Activated T-cell treated with anti-CD3 and anti-CD28 coated beads, Interleukin-2, amount 50 U/mL, for 1 hour (primary cell): ENCODE measurements at regions not wholly inside any gene's neighbourhood (a gene's known extent, or its start where the extent isn't known, plus 50 kb on each side); places are given as distances from the start of the nearest gene placed in this dataset.

Experiments used
- DNase-seq: peaks from one replicate; pipeline ENCODE4 v3.0.0-alpha.2; 2020

DNA sequence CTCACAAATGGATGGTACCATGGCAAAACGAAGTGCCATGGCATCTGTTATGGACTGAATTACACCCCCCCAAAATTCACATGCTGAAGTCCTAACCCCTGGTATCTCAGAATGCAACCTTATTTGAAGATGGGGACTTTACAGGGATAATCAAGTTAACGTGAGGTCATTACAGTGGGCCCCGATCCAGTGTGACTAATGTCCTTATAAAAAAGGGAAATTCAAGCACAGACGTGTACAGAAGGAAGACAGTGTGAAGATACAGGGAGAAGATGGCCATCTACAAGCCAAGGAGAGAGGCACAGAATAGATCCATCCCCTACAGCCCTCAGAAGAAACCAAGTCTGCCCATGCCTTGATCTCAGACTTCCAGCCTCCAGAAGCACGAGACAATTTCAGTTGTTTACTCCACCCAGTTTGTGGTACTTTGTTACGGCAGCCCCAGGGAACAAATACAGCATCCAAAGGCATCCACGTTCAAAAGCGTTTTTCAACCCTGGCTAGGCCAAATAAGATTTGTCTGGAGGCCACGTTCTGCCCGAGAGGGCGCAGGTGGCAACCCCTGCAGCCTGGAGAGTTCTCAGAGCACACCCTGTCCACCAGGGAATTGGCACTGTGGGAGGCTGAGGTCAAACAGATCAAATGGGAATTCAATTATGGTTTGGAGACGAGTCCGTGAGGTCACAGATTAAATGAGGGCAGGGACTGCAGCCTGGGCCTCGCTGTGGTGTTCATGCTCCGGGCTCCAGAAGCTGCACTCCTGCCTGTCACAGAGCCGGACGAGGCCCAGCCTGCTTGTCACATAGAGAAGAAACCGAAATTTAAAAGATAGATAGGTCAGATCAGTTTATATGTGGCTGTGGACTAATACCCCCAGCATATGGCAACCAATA, 494.8 kb downstream of the SHQ1 start:
- no peak for DNase-seq

DNA sequence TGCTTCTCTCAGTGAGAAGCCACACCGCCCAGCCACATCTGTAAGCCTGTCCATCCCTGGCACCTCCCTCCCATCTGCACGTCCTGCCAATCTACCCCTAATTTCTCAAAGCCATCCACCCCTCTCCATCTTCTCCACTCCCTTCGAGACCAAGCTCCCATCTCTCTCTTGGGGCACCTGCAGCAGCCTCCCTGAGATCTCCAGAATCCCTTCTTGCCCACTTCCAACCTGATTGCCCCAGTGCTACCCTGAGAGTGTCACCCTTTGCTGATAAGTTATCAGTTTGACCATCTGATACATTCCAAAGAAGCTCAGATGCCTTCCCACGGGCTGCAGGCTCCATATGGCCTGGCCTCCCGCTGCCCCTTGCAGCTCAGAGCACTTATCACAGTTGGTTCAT, 496.1 kb downstream of the SHQ1 start:
- no peak for DNase-seq

DNA sequence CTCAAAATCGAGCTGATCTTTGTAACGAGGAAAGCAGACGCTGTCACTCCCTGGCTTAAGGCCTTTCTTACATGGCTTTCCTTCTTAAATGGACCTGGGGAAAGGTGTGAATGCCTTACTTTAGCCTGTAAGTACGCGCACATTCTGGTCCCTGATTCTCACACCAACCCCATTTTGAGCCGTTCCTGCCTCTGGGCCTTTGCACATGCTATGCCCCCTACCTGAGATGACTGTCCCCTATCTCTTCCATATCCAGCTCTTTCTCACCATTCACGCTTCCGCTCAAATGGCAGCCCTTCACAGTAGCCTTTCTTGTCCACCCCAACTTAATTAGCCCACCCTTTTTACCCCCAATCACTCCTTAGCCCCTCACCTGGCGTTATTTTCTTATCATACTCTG, 496.7 kb downstream of the SHQ1 start:
- no peak for DNase-seq

GRCh38 chr3:72350761-72351505, 497.3 kb downstream of the SHQ1 start:
- DNase-seq = no peak

DNA sequence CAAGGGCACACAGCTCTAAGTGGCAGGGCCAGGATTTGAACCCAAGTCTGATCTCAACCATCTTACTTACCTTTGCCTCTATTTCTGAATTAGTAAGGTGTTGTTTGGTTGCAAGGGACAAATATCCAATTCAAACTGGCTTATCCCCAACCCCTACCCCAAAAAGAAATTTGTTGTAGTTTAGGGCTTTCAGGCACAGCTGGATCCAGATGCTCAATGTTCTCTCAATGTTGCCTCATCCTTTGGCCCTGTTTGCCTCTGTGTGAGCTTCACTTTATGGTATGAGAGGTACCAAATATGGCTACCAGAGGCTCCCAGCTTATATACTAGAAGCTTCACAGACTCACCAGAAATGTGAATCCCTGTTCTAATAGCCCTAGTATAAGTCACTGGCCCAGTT, 499.9 kb downstream of the SHQ1 start:
- DNase-seq = no peak

GRCh38 chr3:72347819-72348319, 500.4 kb downstream of the SHQ1 start:
- DNase-seq = peak; percentile 29

DNA sequence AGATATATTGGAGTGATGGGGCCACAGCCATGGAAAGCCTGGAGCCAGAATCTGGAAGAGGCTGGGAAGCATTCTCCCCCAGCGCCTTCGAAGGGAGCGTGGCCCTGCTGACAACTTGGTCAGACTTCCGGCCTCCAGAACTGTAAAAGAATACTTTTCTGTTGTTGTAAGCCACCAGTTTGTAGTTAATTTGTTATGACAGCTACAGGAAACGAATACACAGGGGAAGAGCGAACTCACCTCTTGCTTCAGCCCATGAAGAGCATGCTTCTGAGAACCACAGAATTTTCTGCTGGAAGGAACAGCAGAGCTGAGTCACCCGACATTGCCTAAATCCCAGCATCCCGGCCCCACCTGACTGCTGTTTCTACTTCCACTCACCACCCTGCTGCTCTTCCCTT, 501.7 kb downstream of the SHQ1 start:
- DNase-seq = no peak

DNA sequence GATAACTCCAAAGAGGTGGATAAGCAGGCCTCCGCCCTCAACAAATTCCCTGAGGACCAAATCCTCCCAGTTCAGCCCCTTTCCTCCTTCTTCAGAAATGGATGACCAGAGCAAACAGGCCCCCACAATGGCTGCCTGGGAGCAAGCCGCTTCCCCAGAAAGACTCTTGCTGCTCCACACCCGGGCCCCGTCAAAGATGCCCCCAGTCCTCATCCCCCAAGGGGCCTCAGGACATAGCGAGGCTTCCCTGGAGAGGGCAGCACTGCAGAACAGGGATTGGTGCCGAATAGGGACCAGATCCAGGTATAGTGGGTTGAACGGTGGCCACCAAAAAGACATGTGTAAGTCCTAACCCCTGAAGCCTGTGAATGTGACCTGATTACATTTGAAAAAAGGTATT, 502.3 kb downstream of the SHQ1 start:
- DNase-seq = no peak

- DNase-seq = no peak
Observed at GRCh38 chr3:72345237-72345878, 502.9 kb downstream of the SHQ1 start.

DNA sequence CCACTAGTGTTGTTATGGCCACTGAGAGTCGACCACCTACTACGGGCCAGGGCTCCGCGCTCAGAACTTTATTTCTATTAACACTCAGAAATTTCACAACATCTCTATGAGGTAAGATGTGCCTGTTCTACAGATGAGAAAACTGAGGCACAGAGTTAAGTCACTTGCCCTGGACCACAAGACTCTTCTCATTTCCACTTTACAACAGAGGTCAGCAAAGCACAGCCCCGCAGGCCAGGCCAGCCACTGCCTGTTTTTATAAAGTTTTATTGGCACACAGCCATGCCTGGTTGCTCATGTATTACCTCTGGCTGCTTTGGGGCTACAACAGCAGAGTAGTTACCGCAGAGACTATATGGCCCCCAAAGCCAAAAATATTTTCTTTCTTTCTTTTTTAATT, 503.6 kb downstream of the SHQ1 start:
- DNase-seq = no peak

DNA sequence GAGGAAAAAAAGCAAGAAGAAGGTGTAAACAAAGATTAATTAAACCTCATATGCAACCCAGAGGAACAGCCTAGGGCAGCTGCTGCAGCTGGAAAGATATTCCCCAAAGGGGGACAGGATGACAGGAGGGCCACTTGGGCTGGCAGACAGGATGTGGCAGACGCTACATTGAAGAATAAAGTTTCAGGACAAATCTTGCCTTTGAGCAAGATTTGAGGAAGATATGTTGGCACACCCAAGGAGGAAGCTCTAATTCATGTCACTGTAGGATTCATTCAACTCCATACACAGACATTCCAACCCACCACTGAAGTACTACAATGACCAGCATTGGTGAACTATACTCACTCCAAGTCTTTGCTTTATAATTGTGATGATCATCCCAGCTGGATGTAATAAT, 504.0 kb downstream of the SHQ1 start:
- no peak for DNase-seq

DNA sequence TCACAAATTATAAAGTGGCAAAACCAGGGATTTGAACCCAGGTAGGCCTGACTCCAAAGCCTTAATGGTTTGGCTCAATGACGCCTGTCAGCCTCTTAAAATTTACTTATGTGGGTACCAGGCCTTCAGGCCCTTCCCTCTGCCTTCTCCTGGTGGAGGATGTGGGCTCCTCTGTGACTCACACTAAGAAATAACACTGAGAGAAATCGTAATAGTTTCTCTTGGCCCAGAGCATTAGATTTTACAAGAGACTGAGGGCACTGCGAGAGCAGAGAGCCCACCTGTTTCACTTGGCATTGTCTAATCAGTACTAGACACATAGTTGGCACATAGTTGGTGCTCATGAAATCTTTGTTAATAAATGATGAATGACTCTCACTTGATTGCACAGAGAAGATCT, 505.2 kb downstream of the SHQ1 start:
- DNase-seq = no peak

GRCh38 chr3:72342450-72342849, 505.8 kb downstream of the SHQ1 start:
- no peak for DNase-seq

DNA sequence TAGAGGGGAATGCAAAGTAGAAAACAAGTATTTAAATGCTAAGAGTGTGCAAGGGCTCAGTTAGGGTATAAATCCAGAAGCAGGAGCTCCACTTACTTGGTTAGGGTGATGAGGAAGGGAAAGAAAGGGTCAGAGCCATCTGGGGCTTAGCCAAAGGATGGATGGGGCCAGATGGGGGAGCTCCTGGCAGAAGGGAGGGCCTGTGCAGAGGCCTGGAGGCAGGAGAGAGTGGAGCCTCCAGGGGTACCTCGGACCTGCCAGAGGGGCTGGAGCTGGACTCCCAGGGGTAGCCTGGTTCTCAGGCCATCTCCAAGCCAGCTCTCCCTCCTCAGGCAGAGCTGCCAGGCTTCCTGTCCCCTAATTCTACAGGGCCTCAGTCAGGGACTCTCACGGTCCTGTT, 506.3 kb downstream of the SHQ1 start:
- no peak for DNase-seq

DNA sequence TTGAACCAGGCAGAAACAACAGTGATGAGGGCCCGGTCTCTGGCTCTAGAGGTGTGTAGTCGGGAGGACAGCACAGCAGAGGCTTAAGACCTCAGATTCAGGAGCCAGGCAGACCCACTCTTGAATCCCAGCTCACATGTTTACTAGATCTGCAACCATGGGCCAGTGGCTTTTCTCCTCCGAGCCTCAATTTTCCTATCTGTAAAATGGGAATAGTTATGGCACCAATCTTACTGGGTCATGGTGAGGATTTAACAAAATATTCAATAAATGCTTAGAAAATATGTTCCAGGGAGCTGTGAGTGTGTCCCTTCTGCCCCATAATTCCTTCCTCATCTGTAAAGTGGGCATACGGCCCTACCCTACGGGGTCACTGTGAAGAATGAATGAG, 506.9 kb downstream of the SHQ1 start:
- no peak for DNase-seq

GRCh38 chr3:72340476-72341379, 507.5 kb downstream of the SHQ1 start:
- DNase-seq = no peak

- DNase-seq = no peak
Observed at GRCh38 chr3:72340056-72340455, 508.2 kb downstream of the SHQ1 start.

- no peak for DNase-seq
Observed at GRCh38 chr3:72339670-72340030, 508.6 kb downstream of the SHQ1 start.

DNA sequence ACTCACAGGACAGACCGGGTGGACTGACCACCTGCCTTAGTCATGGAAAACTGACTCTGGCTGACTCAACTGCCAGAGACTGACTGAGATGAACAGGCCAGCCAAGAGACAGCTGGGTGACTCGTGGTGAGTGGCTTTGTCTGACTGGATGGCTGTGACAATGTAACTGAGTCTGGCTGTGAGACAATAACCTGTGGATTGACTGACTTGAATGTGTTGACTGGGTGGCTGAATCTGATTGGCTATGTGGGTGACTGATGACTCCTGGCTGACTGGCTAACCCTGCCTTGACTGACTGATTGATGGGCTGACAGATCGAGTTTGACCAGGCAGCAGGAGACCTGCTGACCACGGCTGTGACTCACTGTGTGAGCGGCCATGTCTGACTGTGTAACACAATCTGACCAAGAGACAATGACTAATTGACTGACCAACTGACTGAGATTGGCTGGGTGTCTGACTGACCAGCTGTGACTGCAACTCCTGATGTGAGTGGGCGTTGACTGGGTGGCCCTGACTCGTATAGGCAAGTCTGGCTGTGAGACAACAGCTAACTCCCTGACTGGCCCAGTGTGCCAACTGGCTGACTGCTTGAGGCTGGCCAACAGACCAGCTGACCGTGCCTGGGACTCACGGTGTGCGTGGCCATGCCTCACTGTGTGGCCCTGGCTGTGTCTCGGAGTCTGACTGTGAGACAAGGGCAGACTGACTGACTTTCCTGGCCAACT, 509.1 kb downstream of the SHQ1 start:
- DNase-seq = no peak

DNA sequence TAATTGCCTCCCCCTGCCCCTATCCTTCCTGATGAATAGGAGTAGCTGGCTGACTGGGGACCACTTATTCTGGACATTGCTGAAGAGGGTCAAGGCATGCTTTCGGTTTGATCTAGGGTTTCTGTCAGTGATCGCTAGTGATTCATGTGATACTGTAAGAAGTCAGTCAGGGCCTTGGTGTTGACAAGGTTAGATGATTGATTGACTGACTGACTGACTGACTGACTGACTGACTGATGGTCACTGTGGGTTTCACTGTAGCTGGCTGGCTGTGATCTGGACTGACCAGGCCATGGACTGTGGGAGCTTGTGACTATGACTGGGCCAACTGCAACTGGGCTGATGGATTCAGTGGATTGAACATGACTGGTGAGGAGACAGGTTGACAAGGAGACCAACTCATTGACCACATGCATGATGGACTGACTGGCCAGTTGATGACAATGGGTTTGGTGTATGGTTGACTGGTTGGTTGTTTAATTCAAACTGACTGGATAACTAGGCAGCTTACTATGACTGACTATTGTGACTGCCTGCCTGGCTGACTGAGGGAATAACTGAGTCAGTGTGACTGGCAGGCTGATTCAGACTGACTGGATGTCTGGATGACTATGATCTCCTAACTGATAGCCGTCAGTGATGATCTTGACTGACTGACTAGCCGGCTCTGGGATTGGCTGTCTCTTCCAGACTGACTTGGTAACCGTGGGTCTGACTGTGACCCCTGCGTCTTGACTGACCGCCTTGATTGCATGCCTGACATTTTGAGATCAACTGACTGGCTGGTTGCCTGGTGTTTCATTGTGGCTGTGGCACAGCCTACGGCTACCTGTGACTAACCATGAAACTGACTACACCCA, 509.9 kb downstream of the SHQ1 start:
- DNase-seq = no peak

DNA sequence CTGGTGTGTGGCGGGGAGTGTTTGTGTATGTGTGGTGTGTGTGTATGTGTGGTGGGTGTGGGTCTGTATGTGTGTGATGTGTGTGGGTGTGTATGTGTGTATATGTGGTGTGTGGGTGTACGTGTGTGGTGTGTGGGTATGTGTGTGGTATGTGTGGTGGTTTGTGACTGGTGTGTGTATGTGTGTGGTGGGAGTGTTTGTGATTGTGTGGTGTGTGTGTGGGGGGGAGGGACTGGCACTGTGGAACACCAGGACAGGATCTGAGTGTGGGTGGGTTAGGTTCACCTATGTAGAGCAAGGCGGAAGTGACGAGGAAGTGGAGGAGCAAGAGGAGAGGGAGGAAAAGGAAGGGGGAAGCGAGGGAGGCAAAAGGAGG, 510.8 kb downstream of the SHQ1 start:
- no peak for DNase-seq
